Activated naive CD8-positive, alpha-beta T cell (primary cell): ENCODE measurements at regions not wholly inside any gene's neighbourhood (a gene's known extent, or its start where the extent isn't known, plus 50 kb on each side); places are given as distances from the start of the nearest gene placed in this dataset.

ENCODE experiments used
- H3K27ac Mint-ChIP-seq: one replicate; pipeline ENCODE4 v1.8.0; 2021; ENCODE audit warnings: mixed read lengths
- H3K27me3 Mint-ChIP-seq: one replicate; pipeline ENCODE4 v1.8.0; 2021; ENCODE audit warnings: mixed read lengths
- H3K36me3 Mint-ChIP-seq: one replicate; pipeline ENCODE4 v1.8.0; 2021; ENCODE audit warnings: mixed read lengths
- H3K4me1 Mint-ChIP-seq: one replicate; pipeline ENCODE4 v1.8.0; 2021; ENCODE audit warnings: low read depth, mixed read lengths
- H3K4me3 Mint-ChIP-seq: one replicate; pipeline ENCODE4 v1.8.0; 2021; ENCODE audit warnings: mild to moderate bottlenecking, mixed read lengths
- H3K9me3 Mint-ChIP-seq: one replicate; pipeline ENCODE4 v1.8.0; 2021; ENCODE audit warnings: low read depth, mixed read lengths

DNA sequence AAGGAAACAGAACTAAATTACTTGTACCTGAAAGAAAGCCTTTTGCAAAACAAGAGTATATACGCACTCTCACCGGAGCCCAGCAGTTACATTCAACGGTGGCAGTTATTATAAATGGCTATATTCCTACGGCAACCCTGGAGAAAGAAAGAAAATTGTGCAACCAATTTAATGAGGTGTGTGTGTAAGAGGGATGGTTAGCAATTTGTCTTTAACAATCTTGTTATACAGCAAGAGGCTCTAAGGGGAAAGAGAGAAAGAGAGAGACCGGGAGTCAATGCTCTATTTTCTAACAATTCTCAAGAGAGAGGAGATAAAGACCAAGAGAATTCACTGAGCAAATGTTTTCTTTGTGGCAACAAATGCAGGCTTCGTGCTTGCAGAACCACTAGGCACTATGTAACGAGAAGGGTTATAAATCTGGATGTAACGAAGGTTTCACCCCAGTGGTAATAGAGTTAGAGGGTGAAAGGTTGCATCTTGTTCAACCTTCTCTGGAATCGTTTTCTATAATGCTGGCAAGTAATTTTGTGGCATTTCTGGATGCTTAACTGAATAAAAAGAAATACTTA, 359.1 kb upstream of the SPRED2 start:
- H3K9me3 Mint-ChIP-seq = no peaks in the 10 kb centered on the region
- no peak overlapping the region for H3K27ac Mint-ChIP-seq
- no peaks in the 10 kb centered on the region for H3K36me3 Mint-ChIP-seq
- H3K27me3 Mint-ChIP-seq = peaks cover 3% of the 10 kb centered on the region
- no peak overlapping the region for H3K4me3 Mint-ChIP-seq
- no peaks in the 10 kb centered on the region for H3K4me1 Mint-ChIP-seq

GRCh38 chr2:65790676-65790935, 358.2 kb upstream of the SPRED2 start:
- peaks cover 3% of the 10 kb centered on the region for H3K27me3 Mint-ChIP-seq
- H3K27ac Mint-ChIP-seq = no peak overlapping the region
- H3K4me1 Mint-ChIP-seq = no peaks in the 10 kb centered on the region
- no peak overlapping the region for H3K4me3 Mint-ChIP-seq
- H3K36me3 Mint-ChIP-seq = no peaks in the 10 kb centered on the region
- H3K9me3 Mint-ChIP-seq = no peaks in the 10 kb centered on the region

DNA sequence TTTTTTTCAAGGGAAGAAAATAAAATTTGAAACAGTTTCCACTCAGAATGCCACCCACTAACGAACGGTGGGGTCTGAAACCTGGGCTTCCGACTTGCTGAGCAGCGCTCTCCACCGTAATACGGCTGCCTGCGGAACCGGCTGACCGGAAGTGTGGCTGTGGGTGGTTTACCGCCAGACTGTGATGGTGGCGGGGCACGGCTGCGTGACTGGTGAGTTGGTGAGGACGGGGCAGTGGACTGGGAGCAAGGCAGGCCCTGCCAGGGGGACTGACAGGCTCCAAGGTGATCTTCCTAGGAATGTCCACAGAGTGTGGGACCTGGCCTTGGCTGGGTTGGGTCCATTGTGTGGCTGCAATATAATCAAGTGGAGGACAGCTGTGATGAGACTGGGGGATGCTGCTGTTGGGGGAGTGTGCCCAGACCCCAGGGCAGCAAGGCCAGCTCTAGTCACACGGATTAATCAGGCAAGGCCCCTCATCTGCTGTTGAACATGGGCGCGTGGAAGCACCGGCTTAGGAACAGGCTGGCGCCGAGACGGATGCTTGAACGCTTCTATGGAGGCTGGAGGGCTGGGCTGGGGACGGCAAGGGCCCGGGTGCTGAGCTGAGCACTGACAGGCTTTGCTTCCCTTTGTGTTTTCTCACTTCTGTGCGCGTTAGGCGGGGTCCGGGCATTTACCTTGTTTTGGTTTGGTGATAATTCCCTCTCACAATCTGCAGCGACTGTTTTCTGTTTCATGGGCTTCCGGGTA, 357.7 kb upstream of the SPRED2 start:
- no peaks in the 10 kb centered on the region for H3K36me3 Mint-ChIP-seq
- peaks cover 3% of the 10 kb centered on the region for H3K27me3 Mint-ChIP-seq
- H3K9me3 Mint-ChIP-seq = no peaks in the 10 kb centered on the region
- no peaks in the 10 kb centered on the region for H3K4me1 Mint-ChIP-seq
- no peak overlapping the region for H3K4me3 Mint-ChIP-seq
- no peak overlapping the region for H3K27ac Mint-ChIP-seq

- H3K27me3 Mint-ChIP-seq = peaks cover 3% of the 10 kb centered on the region
- H3K4me1 Mint-ChIP-seq = no peaks in the 10 kb centered on the region
- no peak overlapping the region for H3K4me3 Mint-ChIP-seq
- H3K36me3 Mint-ChIP-seq = no peaks in the 10 kb centered on the region
- H3K27ac Mint-ChIP-seq = no peak overlapping the region
- H3K9me3 Mint-ChIP-seq = no peaks in the 10 kb centered on the region
Measured at GRCh38 chr2:65788556-65788955, 356.2 kb upstream of the SPRED2 start.

DNA sequence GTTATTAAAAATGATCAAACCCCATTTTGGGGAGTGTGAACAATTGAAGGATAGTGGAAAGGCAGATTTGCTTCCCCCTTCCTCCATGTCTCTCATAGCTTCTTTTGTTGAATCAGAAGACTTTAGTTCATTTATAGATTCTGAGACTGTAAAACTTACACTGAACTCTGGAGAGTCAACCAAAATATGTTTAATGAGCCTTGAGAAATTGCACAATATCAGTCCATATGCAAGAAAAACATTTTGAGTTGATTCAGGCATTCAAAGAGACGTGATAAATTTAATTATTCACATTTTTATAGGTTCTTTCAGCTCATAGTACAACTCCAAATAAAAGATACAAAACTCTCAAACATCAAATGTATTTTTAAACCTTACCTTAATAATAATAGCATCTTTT, 354.4 kb upstream of the SPRED2 start:
- H3K9me3 Mint-ChIP-seq = no peaks in the 10 kb centered on the region
- no peaks in the 10 kb centered on the region for H3K36me3 Mint-ChIP-seq
- H3K4me3 Mint-ChIP-seq = no peak overlapping the region
- H3K4me1 Mint-ChIP-seq = no peaks in the 10 kb centered on the region
- no peak overlapping the region for H3K27ac Mint-ChIP-seq
- H3K27me3 Mint-ChIP-seq = peaks cover 6% of the 10 kb centered on the region

- Mint-ChIP-seq H3K9me3 (no peaks in the 10 kb centered on the region), H3K27ac (no peak overlapping the region), H3K27me3 (peaks cover 6% of the 10 kb centered on the region), H3K36me3 (no peaks in the 10 kb centered on the region), H3K4me3 (no peak overlapping the region), H3K4me1 (no peaks in the 10 kb centered on the region)
Measured at GRCh38 chr2:65786007-65786717, 353.8 kb upstream of the SPRED2 start.

GRCh38 chr2:65782996-65783650, 350.7 kb upstream of the SPRED2 start:
- H3K27ac Mint-ChIP-seq = no peak overlapping the region
- no peaks in the 10 kb centered on the region for H3K9me3 Mint-ChIP-seq
- no peaks in the 10 kb centered on the region for H3K4me1 Mint-ChIP-seq
- H3K27me3 Mint-ChIP-seq = peaks cover 3% of the 10 kb centered on the region
- no peak overlapping the region for H3K4me3 Mint-ChIP-seq
- no peaks in the 10 kb centered on the region for H3K36me3 Mint-ChIP-seq

DNA sequence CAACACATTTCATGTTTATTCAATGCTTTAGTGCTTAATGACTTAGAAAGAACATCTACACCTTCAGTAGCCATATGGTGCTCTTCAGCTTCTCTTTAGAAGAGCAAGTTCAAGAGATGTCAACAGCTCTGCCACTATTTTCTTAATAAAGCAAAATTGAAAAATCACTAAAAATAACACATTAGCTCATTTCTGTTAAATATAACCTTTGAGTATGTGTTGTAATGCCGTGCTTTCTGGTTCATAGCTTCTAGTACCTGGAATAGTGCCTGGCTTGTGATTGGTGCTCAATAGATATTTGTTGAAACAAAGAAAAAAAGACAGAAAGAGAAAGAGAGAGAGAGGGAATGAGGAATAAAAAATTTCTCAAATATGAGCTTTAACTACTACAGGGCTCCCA, 349.8 kb upstream of the SPRED2 start:
- Mint-ChIP-seq H3K9me3 (no peaks in the 10 kb centered on the region), H3K27me3 (peaks cover 3% of the 10 kb centered on the region), H3K27ac (no peak overlapping the region), H3K4me1 (no peaks in the 10 kb centered on the region), H3K4me3 (no peak overlapping the region), H3K36me3 (no peaks in the 10 kb centered on the region)

DNA sequence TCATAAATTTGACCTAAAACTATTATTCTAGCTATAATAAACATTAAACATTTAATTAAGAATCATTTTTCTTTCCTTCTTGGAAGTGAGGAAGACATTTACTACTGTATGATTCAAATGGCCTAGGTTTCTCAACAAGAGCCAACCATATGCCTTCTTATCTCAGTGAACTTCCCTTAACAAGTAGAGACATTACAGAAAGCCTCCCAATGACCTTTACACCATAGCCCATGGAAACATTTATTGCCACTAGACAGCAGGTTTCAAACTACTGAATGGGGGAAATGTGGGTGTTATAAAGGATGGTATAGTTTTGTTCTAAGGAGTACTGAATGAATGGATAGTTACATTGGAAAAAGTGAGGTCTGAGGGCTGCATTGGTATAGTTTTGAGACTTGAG, 349.4 kb upstream of the SPRED2 start:
- H3K4me3 Mint-ChIP-seq = no peak overlapping the region
- peaks cover 3% of the 10 kb centered on the region for H3K27me3 Mint-ChIP-seq
- H3K36me3 Mint-ChIP-seq = no peaks in the 10 kb centered on the region
- H3K4me1 Mint-ChIP-seq = no peaks in the 10 kb centered on the region
- no peaks in the 10 kb centered on the region for H3K9me3 Mint-ChIP-seq
- no peak overlapping the region for H3K27ac Mint-ChIP-seq

DNA sequence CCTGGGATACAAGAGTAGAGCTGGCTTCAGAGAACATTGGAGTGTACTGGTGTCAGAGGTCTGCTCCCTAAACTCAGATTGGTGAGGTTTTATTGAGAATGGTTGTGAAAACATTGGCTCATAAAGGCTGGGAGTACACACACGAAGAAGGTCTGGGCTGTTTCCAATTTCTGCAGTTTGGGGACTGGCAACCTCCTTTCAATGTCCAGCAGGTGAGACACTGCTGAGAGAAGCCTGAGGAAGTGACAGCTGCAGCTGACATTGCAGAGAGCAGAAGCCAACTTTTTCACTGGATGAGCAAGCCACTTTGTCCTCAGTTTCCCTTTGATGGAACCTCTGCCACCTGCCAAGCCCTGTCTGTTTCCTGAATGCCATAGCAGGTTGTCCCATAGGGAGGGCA, 346.6 kb upstream of the SPRED2 start:
- H3K27ac Mint-ChIP-seq = no peak overlapping the region
- no peaks in the 10 kb centered on the region for H3K36me3 Mint-ChIP-seq
- H3K4me3 Mint-ChIP-seq = no peak overlapping the region
- peaks cover 10% of the 10 kb centered on the region for H3K27me3 Mint-ChIP-seq
- no peaks in the 10 kb centered on the region for H3K9me3 Mint-ChIP-seq
- no peaks in the 10 kb centered on the region for H3K4me1 Mint-ChIP-seq

DNA sequence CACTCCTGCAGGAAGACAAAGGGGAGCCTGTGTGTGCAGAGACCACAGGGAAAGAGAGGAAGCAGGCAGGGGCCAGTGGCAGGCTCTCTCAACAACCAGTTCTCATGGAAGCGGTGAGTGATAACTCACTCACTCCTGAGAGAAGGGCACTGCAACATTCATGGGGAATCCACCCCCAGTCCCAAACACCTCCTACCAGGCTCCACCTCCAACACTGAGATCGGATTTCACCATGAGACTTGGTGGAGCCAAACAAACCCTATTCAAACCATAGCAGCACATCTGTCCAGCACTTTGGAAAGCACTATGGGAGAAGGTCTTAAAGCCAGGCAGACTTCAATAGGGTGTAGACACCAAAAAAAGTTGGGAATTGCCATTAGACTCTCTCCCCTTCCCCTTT, 345.7 kb upstream of the SPRED2 start:
- no peaks in the 10 kb centered on the region for H3K36me3 Mint-ChIP-seq
- no peak overlapping the region for H3K27ac Mint-ChIP-seq

DNA sequence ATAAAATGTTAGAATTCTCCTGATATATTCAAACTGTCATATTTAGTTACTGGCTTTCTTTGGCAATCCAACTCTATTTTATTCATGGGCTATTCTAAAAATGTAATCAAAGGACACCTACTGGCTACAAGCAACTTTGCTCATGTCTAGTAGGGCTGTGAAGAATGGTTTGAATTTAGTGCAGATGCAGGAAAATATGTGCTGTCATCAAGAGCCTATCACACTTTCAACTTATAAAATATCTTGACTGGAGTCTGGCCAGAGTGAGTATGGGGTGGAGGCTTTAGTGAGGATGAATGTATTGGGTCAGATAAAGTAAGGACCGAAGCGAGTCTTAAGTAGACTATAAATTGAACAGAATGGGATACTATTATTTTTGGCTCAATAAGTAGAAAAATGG, 343.4 kb upstream of the SPRED2 start:
- peaks cover 10% of the 10 kb centered on the region for H3K27me3 Mint-ChIP-seq
- H3K9me3 Mint-ChIP-seq = no peaks in the 10 kb centered on the region
- no peaks in the 10 kb centered on the region for H3K4me1 Mint-ChIP-seq
- no peak overlapping the region for H3K4me3 Mint-ChIP-seq
- H3K27ac Mint-ChIP-seq = no peak overlapping the region
- no peaks in the 10 kb centered on the region for H3K36me3 Mint-ChIP-seq

More for the DNA sequence above, 345.7 kb upstream of the SPRED2 start:
- peaks cover 9% of the 10 kb centered on the region for H3K27me3 Mint-ChIP-seq
- H3K4me1 Mint-ChIP-seq = no peaks in the 10 kb centered on the region
- H3K4me3 Mint-ChIP-seq = no peak overlapping the region
- H3K9me3 Mint-ChIP-seq = no peaks in the 10 kb centered on the region

- no peak overlapping the region for H3K27ac Mint-ChIP-seq
- no peak overlapping the region for H3K4me3 Mint-ChIP-seq
- no peaks in the 10 kb centered on the region for H3K36me3 Mint-ChIP-seq
- H3K4me1 Mint-ChIP-seq = no peaks in the 10 kb centered on the region
- H3K27me3 Mint-ChIP-seq = peaks cover 5% of the 10 kb centered on the region
- H3K9me3 Mint-ChIP-seq = no peaks in the 10 kb centered on the region
Measured at GRCh38 chr2:65767946-65768345, 335.5 kb upstream of the SPRED2 start.

- Mint-ChIP-seq H3K4me3 (no peak overlapping the region), H3K4me1 (no peaks in the 10 kb centered on the region), H3K9me3 (no peaks in the 10 kb centered on the region), H3K36me3 (no peaks in the 10 kb centered on the region), H3K27me3 (peaks cover 5% of the 10 kb centered on the region), H3K27ac (no peak overlapping the region)
Measured at GRCh38 chr2:65766768-65767267, 334.4 kb upstream of the SPRED2 start.

GRCh38 chr2:65765376-65765775, 333.0 kb upstream of the SPRED2 start:
- Mint-ChIP-seq H3K27ac (no peak overlapping the region), H3K36me3 (no peaks in the 10 kb centered on the region), H3K4me1 (no peaks in the 10 kb centered on the region), H3K4me3 (no peak overlapping the region), H3K9me3 (no peaks in the 10 kb centered on the region), H3K27me3 (peaks cover 8% of the 10 kb centered on the region)
